ENCODE measurements at regions not wholly inside any gene's neighbourhood (a gene's known extent, or its start where the extent isn't known, plus 50 kb on each side); places are given as distances from the start of the nearest gene placed in this dataset.

- DNase-seq: no peak
- Histone ChIP-seq H3K27me3 (replicated peaks) (no peaks in the 10 kb centered on the region), H3K4me3 (ENCODE audit: low read depth, low read length) (no peak overlapping the region), H3K36me3 (replicated peaks) (no peaks in the 10 kb centered on the region), H3K27ac (no peak overlapping the region)
- in situ Hi-C loops (cut with HindIII; ENCODE audit: low pct_ligation_motif_present, low sequenced_read_pairs): no loop called here
- no peak for TF ChIP-seq CTCF (IDR thresholded peaks at IDR 0.05; ENCODE audit: low read depth, low read length, missing control alignments)
Measured at GRCh38 chr2:104200533-104201168, 653.3 kb upstream of the POU3F3 start.

DNA sequence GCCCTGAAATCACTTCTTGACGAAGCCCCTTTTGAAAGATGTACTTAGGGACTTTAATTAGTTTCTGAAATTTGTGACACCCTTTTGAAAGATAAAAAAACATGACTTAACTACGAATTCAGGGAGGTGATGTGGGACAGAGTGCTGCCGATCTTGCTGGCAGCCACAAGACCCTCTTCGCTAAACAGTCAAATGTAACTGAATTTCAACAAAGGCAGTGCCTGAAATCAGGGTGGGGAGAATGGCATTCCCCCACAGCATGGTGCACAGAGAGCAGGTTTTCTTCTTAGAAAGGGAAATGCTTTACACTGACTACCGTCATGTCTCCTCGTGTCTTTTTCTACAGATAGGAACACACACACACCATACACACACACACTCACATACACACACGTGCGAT is 640.2 kb upstream of the POU3F3 start:
- Histone ChIP-seq H3K27me3 (replicated peaks) (no peaks in the 10 kb centered on the region), H3K27ac (no peak overlapping the region), H3K4me3 (ENCODE audit: low read depth, low read length) (no peak overlapping the region), H3K36me3 (replicated peaks) (no peaks in the 10 kb centered on the region)
- DNase-seq: no peak
- no peak for TF ChIP-seq CTCF (IDR thresholded peaks at IDR 0.05; ENCODE audit: low read depth, low read length, missing control alignments)
- in situ Hi-C loops (cut with HindIII; ENCODE audit: low pct_ligation_motif_present, low sequenced_read_pairs): no loop called here

DNA sequence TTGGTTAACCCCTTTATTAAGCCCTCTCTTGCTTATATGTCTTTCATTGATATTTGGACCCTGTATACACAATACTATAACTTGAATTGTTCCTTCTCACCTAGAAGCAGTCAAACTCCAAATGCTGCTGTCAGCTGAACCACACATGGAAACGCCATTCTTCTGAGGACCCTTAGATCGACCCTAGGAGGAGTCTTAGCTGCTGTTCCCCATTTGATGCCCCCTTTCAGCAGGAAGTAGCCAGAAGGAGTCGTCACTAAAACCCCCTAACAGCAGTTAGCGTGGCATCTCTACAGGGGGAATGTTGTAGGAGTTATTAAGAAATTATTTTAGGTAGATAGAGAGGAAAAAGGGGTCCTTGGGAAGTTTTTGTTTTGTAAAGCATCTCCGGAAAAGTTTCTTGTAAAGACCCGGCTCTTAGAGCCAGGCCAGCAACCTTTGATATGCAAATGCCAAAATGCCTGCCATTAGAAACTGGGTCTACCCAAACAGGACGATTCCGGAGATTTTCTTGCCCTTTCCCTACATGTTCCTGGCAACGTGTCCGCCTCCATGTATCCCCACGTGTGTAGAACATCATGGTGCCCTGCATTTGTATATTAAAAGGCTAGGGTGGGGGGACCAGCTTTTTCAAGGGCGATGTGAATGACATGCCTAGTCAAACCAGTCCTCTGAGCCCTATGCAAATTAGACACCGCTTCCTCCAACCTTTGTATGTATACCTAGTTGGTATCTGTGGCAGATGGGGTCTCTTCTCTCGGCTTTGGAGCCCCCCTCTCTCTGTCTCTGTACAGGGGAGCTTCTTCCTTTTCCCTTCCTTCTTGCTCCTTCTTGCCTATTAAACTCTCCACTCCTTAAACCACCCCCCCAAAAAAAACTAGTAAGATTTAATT is 638.4 kb upstream of the POU3F3 start:
- no peak for DNase-seq
- Histone ChIP-seq H3K27me3 (replicated peaks) (no peaks in the 10 kb centered on the region), H3K4me3 (ENCODE audit: low read depth, low read length) (no peak overlapping the region), H3K27ac (no peak overlapping the region), H3K36me3 (replicated peaks) (no peaks in the 10 kb centered on the region)
- in situ Hi-C loops (cut with HindIII; ENCODE audit: low pct_ligation_motif_present, low sequenced_read_pairs): no loop called here
- no peak for TF ChIP-seq CTCF (IDR thresholded peaks at IDR 0.05; ENCODE audit: low read depth, low read length, missing control alignments)

GRCh38 chr2:104233591-104233990 is 620.3 kb upstream of the POU3F3 start:
- no peaks in the 10 kb centered on the region for H3K27me3 ChIP-seq (replicated peaks)
- no peak for TF ChIP-seq CTCF (IDR thresholded peaks at IDR 0.05; ENCODE audit: low read depth, low read length, missing control alignments)
- in situ Hi-C loops (cut with HindIII; ENCODE audit: low pct_ligation_motif_present, low sequenced_read_pairs): no loop called here
- no peak overlapping the region for H3K27ac ChIP-seq
- no peaks in the 10 kb centered on the region for H3K36me3 ChIP-seq (replicated peaks)
- DNase-seq: no peak
- H3K4me3 ChIP-seq (ENCODE audit: low read depth, low read length): no peak overlapping the region

DNA sequence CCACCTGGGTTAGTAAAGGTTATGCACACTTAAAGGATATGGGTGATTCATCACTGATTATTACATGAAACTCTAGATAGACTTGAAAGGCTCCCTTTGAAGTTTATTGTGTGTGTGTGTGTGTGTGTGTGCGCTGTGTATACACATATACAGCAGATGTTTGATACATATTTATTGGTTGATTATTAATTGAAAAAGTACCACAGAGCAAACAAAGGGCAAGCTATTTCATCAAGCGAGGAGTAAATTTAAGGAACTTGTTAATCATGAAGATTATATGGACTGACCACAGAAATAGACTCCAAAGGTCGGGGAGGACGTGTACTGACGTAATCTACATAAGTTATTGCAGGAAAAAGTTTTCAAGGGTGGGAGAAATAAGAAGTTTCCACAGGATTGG is 617.4 kb upstream of the POU3F3 start:
- H3K27me3 ChIP-seq (replicated peaks): no peaks in the 10 kb centered on the region
- no peak overlapping the region for H3K4me3 ChIP-seq (ENCODE audit: low read depth, low read length)
- in situ Hi-C loops (cut with HindIII; ENCODE audit: low pct_ligation_motif_present, low sequenced_read_pairs): no loop called here
- DNase-seq: no peak
- no peaks in the 10 kb centered on the region for H3K36me3 ChIP-seq (replicated peaks)
- no peak for TF ChIP-seq CTCF (IDR thresholded peaks at IDR 0.05; ENCODE audit: low read depth, low read length, missing control alignments)
- H3K27ac ChIP-seq: no peak overlapping the region
